ENCODE measurements at regions not wholly inside any gene's neighbourhood (a gene's known extent, or its start where the extent isn't known, plus 50 kb on each side); places are given as distances from the start of the nearest gene placed in this dataset.

GRCh38 chr14:85280074-85280473 lies 249.9 kb upstream of the FLRT2 start:
- Histone ChIP-seq H3K36me3 (ENCODE audit: control insufficient read depth, insufficient read depth, low read length) (no peaks in the 10 kb centered on the region; the same call in 1 of the 2 replicates), H3K4me1 (ENCODE audit: control insufficient read depth, insufficient read depth, low read length) (no peaks in the 10 kb centered on the region), H3K9me3 (ENCODE audit: control insufficient read depth, insufficient read depth, low read depth, low read length) (no peaks in the 10 kb centered on the region), H3K27ac (ENCODE audit: low read length) (no peak overlapping the region), H3K27me3 (ENCODE audit: control insufficient read depth, insufficient read depth, low read length) (no peaks in the 10 kb centered on the region), H3K4me3 (ENCODE audit: low read depth in 2 of 2, low read length in 2 of 2) (no peak overlapping the region)
- intact Hi-C loops (cut with micrococcal nuclease; ENCODE audit: unreplicated experiment) (no loop called here), in situ Hi-C loops (cut with HindIII; ENCODE audit: low pct_unique_long_range_greater_than_20kb, low sequenced_read_pairs) (no loop called here)
- TF ChIP-seq SIN3A (IDR thresholded peaks at IDR 0.05; ENCODE audit: borderline replicate concordance, insufficient read depth, low read depth, low read length), result no peak
- TF ChIP-seq CTCF (IDR thresholded peaks at IDR 0.05), result no peak
- TF ChIP-seq REST (IDR thresholded peaks at IDR 0.05; ENCODE audit: insufficient read depth in 1 of 2, low read depth in 2 of 2, low read length in 1 of 2), result no peak
- TF ChIP-seq TCF7L2 (IDR thresholded peaks at IDR 0.05; ENCODE audit: low read depth, low read length), result no peak
- POLR2A ChIA-PET, result no interaction called here
- no TSS peak for BruUV-seq (replicated peaks)
- ATAC-seq (no peak), DNase-seq (ENCODE audit: low read depth, low spot score) (no peak)
- CTCF ChIA-PET, result no interaction called here

- no peak overlapping the region for H3K27ac ChIP-seq (ENCODE audit: low read length)
- H3K4me1 ChIP-seq (ENCODE audit: control insufficient read depth, insufficient read depth, low read length), result no peaks in the 10 kb centered on the region
- H3K36me3 ChIP-seq (ENCODE audit: control insufficient read depth, insufficient read depth, low read length), result no peaks in the 10 kb centered on the region; the same call in 1 of the 2 replicates
- no TSS peak for BruUV-seq (replicated peaks)
- intact Hi-C loops (cut with micrococcal nuclease; ENCODE audit: unreplicated experiment) (no loop called here), in situ Hi-C loops (cut with HindIII; ENCODE audit: low pct_unique_long_range_greater_than_20kb, low sequenced_read_pairs) (no loop called here)
- no peak overlapping the region for H3K4me3 ChIP-seq (ENCODE audit: low read depth in 2 of 2, low read length in 2 of 2)
- ATAC-seq (no peak), DNase-seq (ENCODE audit: low read depth, low spot score) (no peak)
- H3K9me3 ChIP-seq (ENCODE audit: control insufficient read depth, insufficient read depth, low read depth, low read length), result no peaks in the 10 kb centered on the region
- ChIA-PET POLR2A (no interaction called here), CTCF (no interaction called here)
- TF ChIP-seq POLR2AphosphoS5 (IDR thresholded peaks at IDR 0.05; ENCODE audit: low read depth, low read length) (no peak), REST (IDR thresholded peaks at IDR 0.05; ENCODE audit: insufficient read depth in 1 of 2, low read depth in 2 of 2, low read length in 1 of 2) (no peak), CTCF (IDR thresholded peaks at IDR 0.05) (no peak), TCF7L2 (IDR thresholded peaks at IDR 0.05; ENCODE audit: low read depth, low read length) (no peak), SIN3A (IDR thresholded peaks at IDR 0.05; ENCODE audit: borderline replicate concordance, insufficient read depth, low read depth, low read length) (no peak)
- no peaks in the 10 kb centered on the region for H3K27me3 ChIP-seq (ENCODE audit: control insufficient read depth, insufficient read depth, low read length)
Observed at GRCh38 chr14:85281921-85282320, 248.0 kb upstream of the FLRT2 start.
